ENCODE measurements at regions not wholly inside any gene's neighbourhood (a gene's known extent, or its start where the extent isn't known, plus 50 kb on each side); places are given as distances from the start of the nearest gene placed in this dataset.

DNA sequence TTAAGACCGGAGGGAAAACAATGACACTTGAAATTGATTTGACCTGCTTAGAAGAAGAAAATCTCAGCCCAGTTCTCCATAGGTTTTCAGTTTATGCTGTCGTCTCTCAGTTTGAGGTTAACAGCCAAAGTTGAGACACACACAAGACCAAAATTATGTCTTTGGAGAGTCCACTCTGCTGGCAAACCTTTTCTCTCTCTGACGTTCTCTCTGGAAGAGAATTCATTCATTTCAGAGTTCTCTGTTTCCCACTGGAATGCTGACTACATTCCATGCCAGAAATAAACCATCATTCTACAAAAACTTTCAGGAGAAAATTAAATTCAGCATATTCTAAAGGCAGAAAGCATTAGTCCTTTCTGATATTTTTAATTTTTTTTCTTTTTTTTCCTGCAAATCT lies 155.2 kb downstream of the TFAP2A start:
- TF ChIP-seq CTCF (conservative IDR thresholded peaks at IDR 0.05; ENCODE audit: low read depth, low read length): no peak
- TF ChIP-seq EZH2 (IDR thresholded peaks at IDR 0.05; ENCODE audit: borderline replicate concordance, low read depth, low read length, poor library complexity, severe bottlenecking): no peak

Measured in A673 (cell line).